ENCODE measurements at regions not wholly inside any gene's neighbourhood (a gene's known extent, or its start where the extent isn't known, plus 50 kb on each side); places are given as distances from the start of the nearest gene placed in this dataset.
A peak's percentile ranks its signal among the peaks of the same experiment; 100 is the strongest.

- no peak overlapping the region for H3K4me3 Mint-ChIP-seq
- H3K36me3 Mint-ChIP-seq, result no peaks in the 10 kb centered on the region
- Histone ChIP-seq H2AFZ (ENCODE audit: insufficient read depth, low read depth, low read length, poor library complexity, severe bottlenecking) (no peak overlapping the region), H3K9ac (ENCODE audit: insufficient read depth, low read length, poor library complexity, severe bottlenecking) (no peak overlapping the region), H3K27me3 (ENCODE audit: control insufficient read depth in 2 of 2, insufficient read depth in 2 of 2, low read length in 2 of 2) (peaks cover 4 to 6% of the 10 kb centered on the region in 2 donors), H3K27ac (ENCODE audit: low read depth in 1 of 2, low read length in 2 of 2) (no peak overlapping the region), H4K20me1 (ENCODE audit: insufficient read depth, low read length) (no peaks in the 10 kb centered on the region), H3K9me3 (replicated peaks in 1 of 2; ENCODE audit: control insufficient read depth in 1 of 2, insufficient read depth in 1 of 2, low read length in 2 of 2) (no peaks in the 10 kb centered on the region), H3K36me3 (replicated peaks in 1 of 2; ENCODE audit: control insufficient read depth in 1 of 2, insufficient read depth in 2 of 2, low read length in 2 of 2) (no peaks in the 10 kb centered on the region), H3K79me2 (ENCODE audit: insufficient read depth, low read length) (no peaks in the 10 kb centered on the region), H3K4me2 (replicated peaks; ENCODE audit: extremely low read depth, low read length, poor library complexity, severe bottlenecking) (no peak overlapping the region), H3K4me1 (ENCODE audit: control insufficient read depth in 1 of 2, insufficient read depth in 2 of 2, low read length in 2 of 2) (no peaks in the 10 kb centered on the region), H3K4me3 (replicated peaks in 1 of 3; ENCODE audit: low read depth in 2 of 3, low read length in 3 of 3) (no peak overlapping the region)
- H3K27ac Mint-ChIP-seq, result no peak overlapping the region
- no peaks in the 10 kb centered on the region for H3K4me1 Mint-ChIP-seq
- H3K27me3 Mint-ChIP-seq (ENCODE audit: low read depth in 3 of 3), result peaks cover 0 to 9% (median 7%) of the 10 kb centered on the region in 3 donors
- no peaks in the 10 kb centered on the region for H3K9me3 Mint-ChIP-seq
- TF ChIP-seq, protein P1, sequence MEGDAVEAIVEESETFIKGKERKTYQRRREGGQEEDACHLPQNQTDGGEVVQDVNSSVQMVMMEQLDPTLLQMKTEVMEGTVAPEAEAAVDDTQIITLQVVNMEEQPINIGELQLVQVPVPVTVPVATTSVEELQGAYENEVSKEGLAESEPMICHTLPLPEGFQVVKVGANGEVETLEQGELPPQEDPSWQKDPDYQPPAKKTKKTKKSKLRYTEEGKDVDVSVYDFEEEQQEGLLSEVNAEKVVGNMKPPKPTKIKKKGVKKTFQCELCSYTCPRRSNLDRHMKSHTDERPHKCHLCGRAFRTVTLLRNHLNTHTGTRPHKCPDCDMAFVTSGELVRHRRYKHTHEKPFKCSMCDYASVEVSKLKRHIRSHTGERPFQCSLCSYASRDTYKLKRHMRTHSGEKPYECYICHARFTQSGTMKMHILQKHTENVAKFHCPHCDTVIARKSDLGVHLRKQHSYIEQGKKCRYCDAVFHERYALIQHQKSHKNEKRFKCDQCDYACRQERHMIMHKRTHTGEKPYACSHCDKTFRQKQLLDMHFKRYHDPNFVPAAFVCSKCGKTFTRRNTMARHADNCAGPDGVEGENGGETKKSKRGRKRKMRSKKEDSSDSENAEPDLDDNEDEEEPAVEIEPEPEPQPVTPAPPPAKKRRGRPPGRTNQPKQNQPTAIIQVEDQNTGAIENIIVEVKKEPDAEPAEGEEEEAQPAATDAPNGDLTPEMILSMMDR (IDR thresholded peaks at IDR 0.05), result no peak
- no peak for DNase-seq
- intact Hi-C loops (cut with micrococcal nuclease), result no loop called here
- WGBS (ENCODE audit: insufficient coverage), result 96% methylated on average over 3 of the region's 3 CpGs
Observed at GRCh38 chr5:168019143-168019542, 272.3 kb upstream of the WWC1 start.

DNA sequence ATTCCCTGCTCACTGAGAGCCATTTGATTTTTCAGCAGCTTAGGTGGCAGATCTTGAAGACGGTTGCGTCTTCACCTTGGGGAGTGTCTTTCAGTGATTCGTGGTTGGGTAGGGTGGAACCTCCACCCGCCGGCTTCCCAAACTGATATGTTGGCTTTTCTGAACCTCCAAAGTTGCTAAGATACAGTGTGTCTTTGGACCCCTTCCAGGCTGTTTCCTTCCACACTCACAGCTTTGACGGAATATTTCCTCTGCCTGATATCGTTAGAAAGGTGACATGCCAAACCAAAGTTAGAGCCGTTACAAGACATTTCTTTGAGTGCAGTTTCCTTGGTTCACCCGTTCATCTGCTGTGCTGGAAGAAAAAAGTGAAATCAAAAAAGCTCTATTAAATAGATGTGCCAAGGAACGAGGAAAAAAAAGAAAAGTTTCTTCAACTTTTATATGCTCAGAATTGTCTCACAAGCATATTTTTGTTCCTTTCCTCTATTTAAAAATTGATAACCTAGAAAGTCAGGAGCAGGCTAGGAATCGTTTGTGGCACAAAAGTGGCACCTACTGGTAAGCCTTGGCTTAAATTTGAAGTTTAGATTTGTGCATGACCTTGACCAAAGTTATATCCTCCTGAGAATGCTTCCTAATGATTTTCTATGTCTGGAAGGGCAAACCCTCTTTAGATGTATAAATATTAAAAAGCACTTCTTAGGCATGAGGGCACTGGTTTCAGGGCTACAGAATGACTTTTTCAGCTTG is 270.7 kb upstream of the WWC1 start:
- peak overlapping the region in 1 of 7 donors; percentile 26 for H3K27ac Mint-ChIP-seq
- Histone ChIP-seq H3K27me3 (ENCODE audit: control insufficient read depth in 2 of 2, insufficient read depth in 2 of 2, low read length in 2 of 2) (peaks cover 4 to 6% of the 10 kb centered on the region in 2 donors), H3K27ac (ENCODE audit: low read depth in 1 of 2, low read length in 2 of 2) (no peak overlapping the region), H3K9ac (ENCODE audit: insufficient read depth, low read length, poor library complexity, severe bottlenecking) (no peak overlapping the region), H3K9me3 (replicated peaks in 1 of 2; ENCODE audit: control insufficient read depth in 1 of 2, insufficient read depth in 1 of 2, low read length in 2 of 2) (no peaks in the 10 kb centered on the region), H3K4me3 (replicated peaks in 1 of 3; ENCODE audit: low read depth in 2 of 3, low read length in 3 of 3) (no peak overlapping the region), H3K79me2 (ENCODE audit: insufficient read depth, low read length) (no peaks in the 10 kb centered on the region), H3K4me1 (ENCODE audit: control insufficient read depth in 1 of 2, insufficient read depth in 2 of 2, low read length in 2 of 2) (no peaks in the 10 kb centered on the region), H3K36me3 (replicated peaks in 1 of 2; ENCODE audit: control insufficient read depth in 1 of 2, insufficient read depth in 2 of 2, low read length in 2 of 2) (no peaks in the 10 kb centered on the region), H4K20me1 (ENCODE audit: insufficient read depth, low read length) (no peaks in the 10 kb centered on the region), H2AFZ (ENCODE audit: insufficient read depth, low read depth, low read length, poor library complexity, severe bottlenecking) (no peak overlapping the region), H3K4me2 (replicated peaks; ENCODE audit: extremely low read depth, low read length, poor library complexity, severe bottlenecking) (no peak overlapping the region)
- no peaks in the 10 kb centered on the region for H3K9me3 Mint-ChIP-seq
- WGBS (ENCODE audit: insufficient coverage), result 13% methylated on average over 8 of the region's 11 CpGs
- H3K4me3 Mint-ChIP-seq, result peak overlapping the region in 1 of 2 donors; percentile 22
- H3K27me3 Mint-ChIP-seq (ENCODE audit: low read depth in 3 of 3), result peaks cover 0 to 9% (median 7%) of the 10 kb centered on the region in 3 donors
- H3K4me1 Mint-ChIP-seq, result no peaks in the 10 kb centered on the region
- no peak for DNase-seq
- no peaks in the 10 kb centered on the region for H3K36me3 Mint-ChIP-seq
- intact Hi-C loops (cut with micrococcal nuclease), result no loop called here
- TF ChIP-seq, protein P1 (IDR thresholded peaks at IDR 0.05), result no peak

Data from CD14-positive monocyte (primary cell).